ENCODE measurements at regions not wholly inside any gene's neighbourhood (a gene's known extent, or its start where the extent isn't known, plus 50 kb on each side); places are given as distances from the start of the nearest gene placed in this dataset.
"Not testable (repeated sequence)": the region's sequence is repeated elsewhere in the genome, so short reads cannot be mapped to it uniquely, and the experiment has no call there.

DNA sequence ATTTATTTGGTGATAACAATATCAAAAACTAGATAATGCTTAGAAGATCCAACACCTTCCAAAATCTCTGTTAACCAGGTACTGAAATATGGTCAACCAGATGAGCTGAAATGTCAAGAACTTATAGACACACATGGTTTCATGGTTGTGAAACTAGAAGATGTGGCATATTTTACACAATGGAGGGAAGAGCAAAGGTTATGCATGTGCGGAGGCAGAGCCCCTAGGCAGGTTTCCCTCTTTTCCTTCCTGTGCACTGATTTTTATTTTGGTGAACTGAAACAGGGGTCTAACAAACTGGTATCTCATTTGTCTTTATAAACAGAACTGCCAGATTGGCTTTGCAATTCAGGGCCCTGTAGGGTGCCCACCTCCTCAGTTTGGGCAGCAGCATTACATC, 91.6 kb downstream of the PRL start:
- Histone ChIP-seq H3K4me3 (no peak overlapping the region), H3K36me3 (replicated peaks in 1 of 2; ENCODE audit: insufficient read depth in 1 of 2, low read depth in 2 of 2) (no peaks in the 10 kb centered on the region), H3K27me3 (no peaks in the 10 kb centered on the region), H3K9me3 (no peaks in the 10 kb centered on the region), H3K4me1 (no peaks in the 10 kb centered on the region), H3K27ac (no peak overlapping the region)
- no peak for DNase-seq
- TF ChIP-seq, protein P1, sequence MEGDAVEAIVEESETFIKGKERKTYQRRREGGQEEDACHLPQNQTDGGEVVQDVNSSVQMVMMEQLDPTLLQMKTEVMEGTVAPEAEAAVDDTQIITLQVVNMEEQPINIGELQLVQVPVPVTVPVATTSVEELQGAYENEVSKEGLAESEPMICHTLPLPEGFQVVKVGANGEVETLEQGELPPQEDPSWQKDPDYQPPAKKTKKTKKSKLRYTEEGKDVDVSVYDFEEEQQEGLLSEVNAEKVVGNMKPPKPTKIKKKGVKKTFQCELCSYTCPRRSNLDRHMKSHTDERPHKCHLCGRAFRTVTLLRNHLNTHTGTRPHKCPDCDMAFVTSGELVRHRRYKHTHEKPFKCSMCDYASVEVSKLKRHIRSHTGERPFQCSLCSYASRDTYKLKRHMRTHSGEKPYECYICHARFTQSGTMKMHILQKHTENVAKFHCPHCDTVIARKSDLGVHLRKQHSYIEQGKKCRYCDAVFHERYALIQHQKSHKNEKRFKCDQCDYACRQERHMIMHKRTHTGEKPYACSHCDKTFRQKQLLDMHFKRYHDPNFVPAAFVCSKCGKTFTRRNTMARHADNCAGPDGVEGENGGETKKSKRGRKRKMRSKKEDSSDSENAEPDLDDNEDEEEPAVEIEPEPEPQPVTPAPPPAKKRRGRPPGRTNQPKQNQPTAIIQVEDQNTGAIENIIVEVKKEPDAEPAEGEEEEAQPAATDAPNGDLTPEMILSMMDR (IDR thresholded peaks at IDR 0.05) = no peak
- no peak for TF ChIP-seq POLR2A (IDR thresholded peaks at IDR 0.05)
- WGBS, 2 donors = 80 to 96% methylated on average over 1 of the region's 1 CpG
- intact Hi-C loops (cut with DNase I) = no loop called here
- ATAC-seq = no peak

- intact Hi-C loops (cut with DNase I) = no loop called here
- no peak for ATAC-seq
- no peak for TF ChIP-seq POLR2A (IDR thresholded peaks at IDR 0.05)
- TF ChIP-seq, protein P1 (IDR thresholded peaks at IDR 0.05) = no peak
Measured at GRCh38 chr6:22206106-22206505, 90.7 kb downstream of the PRL start.

DNA sequence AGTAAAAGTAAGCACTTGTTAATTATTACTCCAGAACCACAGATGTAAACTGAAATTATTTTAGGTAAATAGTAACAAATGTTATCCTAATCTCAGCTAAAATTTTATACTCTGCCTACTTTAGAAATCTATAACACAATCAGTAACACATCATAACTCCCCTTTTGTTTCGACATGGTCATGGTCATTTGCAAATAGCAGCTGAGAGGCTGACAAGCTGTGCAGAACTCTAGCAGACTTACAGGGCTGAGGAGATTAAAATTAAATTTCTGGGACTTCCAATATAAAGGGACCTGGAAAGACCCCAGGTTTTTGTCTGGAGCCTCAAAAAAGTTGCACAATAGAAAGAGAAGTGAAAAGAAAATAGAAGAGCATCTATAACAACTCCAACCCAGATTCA, 88.8 kb downstream of the PRL start:
- H3K27me3 ChIP-seq = no peaks in the 10 kb centered on the region
- intact Hi-C loops (cut with DNase I) = no loop called here
- DNase-seq (no peak), ATAC-seq (no peak)
- H3K4me3 ChIP-seq = no peak overlapping the region
- TF ChIP-seq, protein P1 (IDR thresholded peaks at IDR 0.05) = no peak
- TF ChIP-seq POLR2A (IDR thresholded peaks at IDR 0.05) = no peak
- H3K36me3 ChIP-seq (replicated peaks in 1 of 2; ENCODE audit: insufficient read depth in 1 of 2, low read depth in 2 of 2) = no peaks in the 10 kb centered on the region
- H3K4me1 ChIP-seq = no peaks in the 10 kb centered on the region
- H3K9me3 ChIP-seq = no peaks in the 10 kb centered on the region
- H3K27ac ChIP-seq = no peak overlapping the region
- WGBS, 2 donors = 39 to 44% methylated on average over 1 of the region's 1 CpG

More at GRCh38 chr6:22206106-22206505, 90.7 kb downstream of the PRL start:
- Histone ChIP-seq H3K36me3 (replicated peaks in 1 of 2; ENCODE audit: insufficient read depth in 1 of 2, low read depth in 2 of 2) (no peaks in the 10 kb centered on the region), H3K27me3 (no peaks in the 10 kb centered on the region), H3K27ac (no peak overlapping the region), H3K4me3 (no peak overlapping the region), H3K4me1 (no peaks in the 10 kb centered on the region), H3K9me3 (no peaks in the 10 kb centered on the region)
- WGBS, 2 donors = 85 to 86% methylated on average over 5 of the region's 5 CpGs
- DNase-seq = no peak

GRCh38 chr6:22214314-22214713, 82.5 kb downstream of the PRL start:
- Histone ChIP-seq H3K4me3 (no peak overlapping the region), H3K27me3 (no peaks in the 10 kb centered on the region), H3K27ac (no peak overlapping the region), H3K36me3 (replicated peaks in 1 of 2; ENCODE audit: insufficient read depth in 1 of 2, low read depth in 2 of 2) (no peaks in the 10 kb centered on the region), H3K4me1 (no peaks in the 10 kb centered on the region), H3K9me3 (no peaks in the 10 kb centered on the region)
- ATAC-seq (no peak), DNase-seq (no peak)
- WGBS, 2 donors = 86 to 92% methylated on average over 3 to 5 of the region's 5 CpGs
- TF ChIP-seq, protein P1 (IDR thresholded peaks at IDR 0.05) = no peak
- no peak for TF ChIP-seq POLR2A (IDR thresholded peaks at IDR 0.05)
- intact Hi-C loops (cut with DNase I) = no loop called here

GRCh38 chr6:22215474-22215873, 81.4 kb downstream of the PRL start:
- H3K36me3 ChIP-seq (replicated peaks in 1 of 2; ENCODE audit: insufficient read depth in 1 of 2, low read depth in 2 of 2); H3K27me3 ChIP-seq; H3K4me3 ChIP-seq; H3K27ac ChIP-seq; H3K4me1 ChIP-seq; intact Hi-C loops (cut with DNase I); DNase-seq; ATAC-seq; H3K9me3 ChIP-seq: not testable (repeated sequence)
- WGBS, 2 donors = 95 to 99% methylated on average over 3 of the region's 3 CpGs
